ENCODE measurements at regions not wholly inside any gene's neighbourhood (a gene's known extent, or its start where the extent isn't known, plus 50 kb on each side); places are given as distances from the start of the nearest gene placed in this dataset.

GRCh38 chr15:53009093-53009492, 219.0 kb upstream of the ONECUT1 start:
- no peak overlapping the region for H3K27ac ChIP-seq (ENCODE audit: low read length)
- H3K4me1 ChIP-seq (ENCODE audit: control insufficient read depth in 1 of 2, insufficient read depth in 2 of 2, low read length in 2 of 2): no peaks in the 10 kb centered on the region
- no peak overlapping the region for H3K4me3 ChIP-seq (ENCODE audit: low read depth in 1 of 2, low read length in 2 of 2)
- no peaks in the 10 kb centered on the region for H3K9me3 ChIP-seq (ENCODE audit: control insufficient read depth in 1 of 2, low read length in 2 of 2)
- no peaks in the 10 kb centered on the region for H3K36me3 ChIP-seq (ENCODE audit: control insufficient read depth in 1 of 2, insufficient read depth in 2 of 2, low read length in 2 of 2)
- no peaks in the 10 kb centered on the region for H3K27me3 ChIP-seq (ENCODE audit: low read depth, low read length)

- Histone ChIP-seq H3K9me3 (ENCODE audit: control insufficient read depth in 1 of 2, low read length in 2 of 2) (no peaks in the 10 kb centered on the region), H3K27me3 (ENCODE audit: low read depth, low read length) (no peaks in the 10 kb centered on the region), H3K4me1 (ENCODE audit: control insufficient read depth in 1 of 2, insufficient read depth in 2 of 2, low read length in 2 of 2) (no peaks in the 10 kb centered on the region), H3K4me3 (ENCODE audit: low read depth in 1 of 2, low read length in 2 of 2) (no peak overlapping the region), H3K27ac (ENCODE audit: low read length) (no peak overlapping the region), H3K36me3 (ENCODE audit: control insufficient read depth in 1 of 2, insufficient read depth in 2 of 2, low read length in 2 of 2) (no peaks in the 10 kb centered on the region)
Measured at GRCh38 chr15:53000409-53000808, 210.3 kb upstream of the ONECUT1 start.

GRCh38 chr15:52997123-52997522, 207.0 kb upstream of the ONECUT1 start:
- no peak overlapping the region for H3K4me3 ChIP-seq (ENCODE audit: low read depth in 1 of 2, low read length in 2 of 2)
- no peaks in the 10 kb centered on the region for H3K27me3 ChIP-seq (ENCODE audit: low read depth, low read length)
- H3K4me1 ChIP-seq (ENCODE audit: control insufficient read depth in 1 of 2, insufficient read depth in 2 of 2, low read length in 2 of 2): no peaks in the 10 kb centered on the region
- no peak overlapping the region for H3K27ac ChIP-seq (ENCODE audit: low read length)
- no peaks in the 10 kb centered on the region for H3K36me3 ChIP-seq (ENCODE audit: control insufficient read depth in 1 of 2, insufficient read depth in 2 of 2, low read length in 2 of 2)
- peaks cover 0 to 5% of the 10 kb centered on the region in 2 donors for H3K9me3 ChIP-seq (ENCODE audit: control insufficient read depth in 1 of 2, low read length in 2 of 2)

GRCh38 chr15:52994290-52994689, 204.2 kb upstream of the ONECUT1 start:
- no peak overlapping the region for H3K4me3 ChIP-seq (ENCODE audit: low read depth in 1 of 2, low read length in 2 of 2)
- H3K27me3 ChIP-seq (ENCODE audit: low read depth, low read length): no peaks in the 10 kb centered on the region
- no peaks in the 10 kb centered on the region for H3K36me3 ChIP-seq (ENCODE audit: control insufficient read depth in 1 of 2, insufficient read depth in 2 of 2, low read length in 2 of 2)

GRCh38 chr15:52984507-52984906, 194.4 kb upstream of the ONECUT1 start:
- Histone ChIP-seq H3K27ac (ENCODE audit: low read length) (no peak overlapping the region), H3K4me1 (ENCODE audit: control insufficient read depth in 1 of 2, insufficient read depth in 2 of 2, low read length in 2 of 2) (no peaks in the 10 kb centered on the region), H3K36me3 (ENCODE audit: control insufficient read depth in 1 of 2, insufficient read depth in 2 of 2, low read length in 2 of 2) (no peaks in the 10 kb centered on the region), H3K4me3 (ENCODE audit: low read depth in 1 of 2, low read length in 2 of 2) (no peak overlapping the region), H3K27me3 (ENCODE audit: low read depth, low read length) (no peaks in the 10 kb centered on the region), H3K9me3 (ENCODE audit: control insufficient read depth in 1 of 2, low read length in 2 of 2) (peaks cover 0 to 4% of the 10 kb centered on the region in 2 donors)

More at GRCh38 chr15:52994290-52994689, 204.2 kb upstream of the ONECUT1 start:
- Histone ChIP-seq H3K27ac (ENCODE audit: low read length) (no peak overlapping the region), H3K4me1 (ENCODE audit: control insufficient read depth in 1 of 2, insufficient read depth in 2 of 2, low read length in 2 of 2) (no peaks in the 10 kb centered on the region), H3K9me3 (ENCODE audit: control insufficient read depth in 1 of 2, low read length in 2 of 2) (peaks cover 0 to 11% of the 10 kb centered on the region in 2 donors)

GRCh38 chr15:52980446-52980845, 190.3 kb upstream of the ONECUT1 start:
- no peaks in the 10 kb centered on the region for H3K9me3 ChIP-seq (ENCODE audit: control insufficient read depth in 1 of 2, low read length in 2 of 2)
- H3K36me3 ChIP-seq (ENCODE audit: control insufficient read depth in 1 of 2, insufficient read depth in 2 of 2, low read length in 2 of 2): no peaks in the 10 kb centered on the region
- no peak overlapping the region for H3K27ac ChIP-seq (ENCODE audit: low read length)
- no peaks in the 10 kb centered on the region for H3K27me3 ChIP-seq (ENCODE audit: low read depth, low read length)
- no peak overlapping the region for H3K4me3 ChIP-seq (ENCODE audit: low read depth in 1 of 2, low read length in 2 of 2)
- H3K4me1 ChIP-seq (ENCODE audit: control insufficient read depth in 1 of 2, insufficient read depth in 2 of 2, low read length in 2 of 2): no peaks in the 10 kb centered on the region

GRCh38 chr15:52976516-52977075, 186.5 kb upstream of the ONECUT1 start:
- Histone ChIP-seq H3K9me3 (ENCODE audit: control insufficient read depth in 1 of 2, low read length in 2 of 2) (no peaks in the 10 kb centered on the region), H3K27ac (ENCODE audit: low read length) (no peak overlapping the region), H3K27me3 (ENCODE audit: low read depth, low read length) (no peaks in the 10 kb centered on the region), H3K4me1 (ENCODE audit: control insufficient read depth in 1 of 2, insufficient read depth in 2 of 2, low read length in 2 of 2) (no peaks in the 10 kb centered on the region), H3K4me3 (ENCODE audit: low read depth in 1 of 2, low read length in 2 of 2) (no peak overlapping the region), H3K36me3 (ENCODE audit: control insufficient read depth in 1 of 2, insufficient read depth in 2 of 2, low read length in 2 of 2) (no peaks in the 10 kb centered on the region)

- Histone ChIP-seq H3K27ac (ENCODE audit: low read length) (no peak overlapping the region), H3K9me3 (ENCODE audit: control insufficient read depth in 1 of 2, low read length in 2 of 2) (no peaks in the 10 kb centered on the region)
Measured at GRCh38 chr15:52975941-52976449, 185.9 kb upstream of the ONECUT1 start.

GRCh38 chr15:52963865-52964264, 173.7 kb upstream of the ONECUT1 start:
- Histone ChIP-seq H3K27ac (ENCODE audit: low read length) (no peak overlapping the region), H3K4me1 (ENCODE audit: control insufficient read depth in 1 of 2, insufficient read depth in 2 of 2, low read length in 2 of 2) (no peaks in the 10 kb centered on the region), H3K4me3 (ENCODE audit: low read depth in 1 of 2, low read length in 2 of 2) (no peak overlapping the region), H3K36me3 (ENCODE audit: control insufficient read depth in 1 of 2, insufficient read depth in 2 of 2, low read length in 2 of 2) (no peaks in the 10 kb centered on the region), H3K9me3 (ENCODE audit: control insufficient read depth in 1 of 2, low read length in 2 of 2) (no peaks in the 10 kb centered on the region), H3K27me3 (ENCODE audit: low read depth, low read length) (no peaks in the 10 kb centered on the region)

More at GRCh38 chr15:52975941-52976449, 185.9 kb upstream of the ONECUT1 start:
- no peaks in the 10 kb centered on the region for H3K36me3 ChIP-seq (ENCODE audit: control insufficient read depth in 1 of 2, insufficient read depth in 2 of 2, low read length in 2 of 2)
- H3K4me3 ChIP-seq (ENCODE audit: low read depth in 1 of 2, low read length in 2 of 2): no peak overlapping the region
- H3K27me3 ChIP-seq (ENCODE audit: low read depth, low read length): no peaks in the 10 kb centered on the region
- no peaks in the 10 kb centered on the region for H3K4me1 ChIP-seq (ENCODE audit: control insufficient read depth in 1 of 2, insufficient read depth in 2 of 2, low read length in 2 of 2)

- Histone ChIP-seq H3K4me1 (ENCODE audit: control insufficient read depth in 1 of 2, insufficient read depth in 2 of 2, low read length in 2 of 2) (no peaks in the 10 kb centered on the region), H3K27me3 (ENCODE audit: low read depth, low read length) (no peaks in the 10 kb centered on the region), H3K36me3 (ENCODE audit: control insufficient read depth in 1 of 2, insufficient read depth in 2 of 2, low read length in 2 of 2) (no peaks in the 10 kb centered on the region), H3K4me3 (ENCODE audit: low read depth in 1 of 2, low read length in 2 of 2) (no peak overlapping the region), H3K9me3 (ENCODE audit: control insufficient read depth in 1 of 2, low read length in 2 of 2) (no peaks in the 10 kb centered on the region), H3K27ac (ENCODE audit: low read length) (no peak overlapping the region)
Measured at GRCh38 chr15:52960283-52960682, 170.1 kb upstream of the ONECUT1 start.

GRCh38 chr15:52943746-52944145, 153.6 kb upstream of the ONECUT1 start:
- H3K27me3 ChIP-seq (ENCODE audit: low read depth, low read length): no peaks in the 10 kb centered on the region
- no peaks in the 10 kb centered on the region for H3K36me3 ChIP-seq (ENCODE audit: control insufficient read depth in 1 of 2, insufficient read depth in 2 of 2, low read length in 2 of 2)
- no peak overlapping the region for H3K4me3 ChIP-seq (ENCODE audit: low read depth in 1 of 2, low read length in 2 of 2)
- H3K27ac ChIP-seq (ENCODE audit: low read length): no peak overlapping the region
- no peaks in the 10 kb centered on the region for H3K9me3 ChIP-seq (ENCODE audit: control insufficient read depth in 1 of 2, low read length in 2 of 2)
- no peaks in the 10 kb centered on the region for H3K4me1 ChIP-seq (ENCODE audit: control insufficient read depth in 1 of 2, insufficient read depth in 2 of 2, low read length in 2 of 2)

GRCh38 chr15:52936489-52936888, 146.4 kb upstream of the ONECUT1 start:
- Histone ChIP-seq H3K36me3 (ENCODE audit: control insufficient read depth in 1 of 2, insufficient read depth in 2 of 2, low read length in 2 of 2) (no peaks in the 10 kb centered on the region), H3K4me1 (ENCODE audit: control insufficient read depth in 1 of 2, insufficient read depth in 2 of 2, low read length in 2 of 2) (no peaks in the 10 kb centered on the region), H3K27me3 (ENCODE audit: low read depth, low read length) (no peaks in the 10 kb centered on the region), H3K27ac (ENCODE audit: low read length) (no peak overlapping the region), H3K4me3 (ENCODE audit: low read depth in 1 of 2, low read length in 2 of 2) (no peak overlapping the region), H3K9me3 (ENCODE audit: control insufficient read depth in 1 of 2, low read length in 2 of 2) (peaks cover 0 to 7% of the 10 kb centered on the region in 2 donors)
